Mammary epithelial cell (primary cell): ENCODE measurements at regions not wholly inside any gene's neighbourhood (a gene's known extent, or its start where the extent isn't known, plus 50 kb on each side); places are given as distances from the start of the nearest gene placed in this dataset.

Source experiments
- EZH2 ChIP-seq: IDR thresholded peaks from 2 replicates; pipeline ENCODE4 v1.6.1; 2012; ENCODE audit warnings: low read length, inconsistent platforms, borderline replicate concordance
- TF ChIP-seq, protein P1 (sequence below), 2 donors: IDR thresholded peaks in 1 of 2; conservative IDR thresholded peaks in 1 of 2; 2 replicates each; pipeline ENCODE4 v1.5.1; 2011 to 2012; ENCODE audit warnings: inconsistent platforms in 2 of 2, low read length in 2 of 2, mild to moderate bottlenecking in 2 of 2, control low read depth in 1 of 2, low read depth in 1 of 2; ENCODE audit not compliant: insufficient read depth in 1 of 2; ENCODE audit errors: extremely low read depth in 1 of 2

GRCh38 chr4:131427000-131427399 is 1722.1 kb upstream of the PCDH10 start:
- TF ChIP-seq, protein P1, sequence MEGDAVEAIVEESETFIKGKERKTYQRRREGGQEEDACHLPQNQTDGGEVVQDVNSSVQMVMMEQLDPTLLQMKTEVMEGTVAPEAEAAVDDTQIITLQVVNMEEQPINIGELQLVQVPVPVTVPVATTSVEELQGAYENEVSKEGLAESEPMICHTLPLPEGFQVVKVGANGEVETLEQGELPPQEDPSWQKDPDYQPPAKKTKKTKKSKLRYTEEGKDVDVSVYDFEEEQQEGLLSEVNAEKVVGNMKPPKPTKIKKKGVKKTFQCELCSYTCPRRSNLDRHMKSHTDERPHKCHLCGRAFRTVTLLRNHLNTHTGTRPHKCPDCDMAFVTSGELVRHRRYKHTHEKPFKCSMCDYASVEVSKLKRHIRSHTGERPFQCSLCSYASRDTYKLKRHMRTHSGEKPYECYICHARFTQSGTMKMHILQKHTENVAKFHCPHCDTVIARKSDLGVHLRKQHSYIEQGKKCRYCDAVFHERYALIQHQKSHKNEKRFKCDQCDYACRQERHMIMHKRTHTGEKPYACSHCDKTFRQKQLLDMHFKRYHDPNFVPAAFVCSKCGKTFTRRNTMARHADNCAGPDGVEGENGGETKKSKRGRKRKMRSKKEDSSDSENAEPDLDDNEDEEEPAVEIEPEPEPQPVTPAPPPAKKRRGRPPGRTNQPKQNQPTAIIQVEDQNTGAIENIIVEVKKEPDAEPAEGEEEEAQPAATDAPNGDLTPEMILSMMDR (conservative IDR thresholded peaks at IDR 0.05 in 1 of 2, IDR thresholded peaks at IDR 0.05 in 1 of 2; ENCODE audit: extremely low read depth in 1 of 2, insufficient read depth in 1 of 2, low read depth in 1 of 2, low read length in 2 of 2), result no peak
- TF ChIP-seq EZH2, result no peak
